Liver (tissue), 8 donors: ENCODE measurements at regions not wholly inside any gene's neighbourhood (a gene's known extent, or its start where the extent isn't known, plus 50 kb on each side); places are given as distances from the start of the nearest gene placed in this dataset.

Source experiments
- DNase-seq: peaks from one replicate; pipeline ENCODE4 v3.0.0-alpha.2; 2017; ENCODE audit warnings: low spot score
- H3K27ac ChIP-seq, 2 donors: one replicate each; pipeline ENCODE4 v1.7.0; 2013; ENCODE audit warnings: inconsistent platforms in 2 of 2, low read length in 2 of 2, control low read depth in 1 of 2, low read depth in 1 of 2, mild to moderate bottlenecking in 1 of 2
- H3K27me3 ChIP-seq, 4 donors: one replicate each; pipeline versions ENCODE4 v1.6.1 to v1.7.0; 2013; ENCODE audit warnings: low read length in 3 of 4, inconsistent platforms in 1 of 4, mild to moderate bottlenecking in 1 of 4, moderate library complexity in 1 of 4; ENCODE audit not compliant: control insufficient read depth in 4 of 4, insufficient read depth in 4 of 4
- H3K36me3 ChIP-seq, 4 donors: one replicate each; pipeline versions ENCODE4 v1.6.1 to v1.7.0; 2013; ENCODE audit warnings: low read length in 3 of 4, mild to moderate bottlenecking in 3 of 4, low read depth in 1 of 4, moderate library complexity in 1 of 4; ENCODE audit not compliant: control insufficient read depth in 4 of 4, insufficient read depth in 3 of 4
- H3K4me1 ChIP-seq, 4 donors: one replicate each; pipeline versions ENCODE4 v1.6.1 to v1.7.0; 2013; ENCODE audit warnings: low read length in 3 of 4, mild to moderate bottlenecking in 3 of 4, moderate library complexity in 1 of 4; ENCODE audit not compliant: control insufficient read depth in 4 of 4, insufficient read depth in 4 of 4
- H3K4me3 ChIP-seq, 3 donors: one replicate each; pipeline versions ENCODE4 v1.6.1 to v1.7.0; 2013; ENCODE audit warnings: low read length in 3 of 3, control low read depth in 1 of 3, low read depth in 1 of 3, mild to moderate bottlenecking in 1 of 3
- H3K9ac ChIP-seq, 2 donors: one replicate each; pipeline ENCODE4 v1.7.0; 2013; ENCODE audit warnings: low read length in 2 of 2, mild to moderate bottlenecking in 2 of 2, moderate library complexity in 2 of 2, control low read depth in 1 of 2, low read depth in 1 of 2
- H3K9me3 ChIP-seq, 4 donors: one replicate each; pipeline versions ENCODE4 v1.6.1 to v1.7.0; 2013; ENCODE audit warnings: low read length in 3 of 4; ENCODE audit not compliant: control insufficient read depth in 4 of 4
- FOXA1 ChIP-seq: IDR thresholded peaks from 2 replicates; pipeline ENCODE4 v1.6.1; 2016; ENCODE audit warnings: antibody characterized with exemption
- FOXA2 ChIP-seq: IDR thresholded peaks from 2 replicates; pipeline ENCODE4 v1.6.1; 2016; ENCODE audit warnings: antibody characterized with exemption
- GABPA ChIP-seq, 2 donors: IDR thresholded peaks in 1 of 2; conservative IDR thresholded peaks in 1 of 2; 2 replicates each; pipeline ENCODE4 v1.6.1; 2016; ENCODE audit warnings: antibody characterized with exemption in 2 of 2, mild to moderate bottlenecking in 1 of 2, moderate library complexity in 1 of 2
- HNF4A ChIP-seq, 2 donors: conservative IDR thresholded peaks; 2 replicates each; pipeline ENCODE4 v1.6.1; 2016; ENCODE audit warnings: antibody characterized with exemption in 2 of 2, mild to moderate bottlenecking in 2 of 2
- HNF4G ChIP-seq: IDR thresholded peaks from 2 replicates; pipeline ENCODE4 v1.6.1; 2016; ENCODE audit warnings: antibody characterized with exemption
- JUND ChIP-seq, 2 donors: IDR thresholded peaks; 2 replicates each; pipeline ENCODE4 v1.6.1; 2016; ENCODE audit warnings: antibody characterized with exemption in 2 of 2
- NR2F2 ChIP-seq: IDR thresholded peaks from 2 replicates; pipeline ENCODE4 v1.6.1; 2016; ENCODE audit warnings: antibody characterized with exemption
- RAD21 ChIP-seq, 2 donors: IDR thresholded peaks; 2 replicates each; pipeline ENCODE4 v1.6.1; 2016; ENCODE audit warnings: antibody characterized with exemption in 2 of 2, mild to moderate bottlenecking in 2 of 2
- RXRA ChIP-seq, 2 donors: IDR thresholded peaks; 2 replicates each; pipeline ENCODE4 v1.6.1; 2017 to 2018; ENCODE audit warnings: antibody characterized with exemption in 2 of 2, mild to moderate bottlenecking in 1 of 2
- SP1 ChIP-seq: IDR thresholded peaks from 2 replicates; pipeline ENCODE4 v1.6.1; 2018; ENCODE audit warnings: antibody characterized with exemption, mild to moderate bottlenecking
- TAF1 ChIP-seq: conservative IDR thresholded peaks from 2 replicates; pipeline ENCODE4 v1.6.1; 2016; ENCODE audit warnings: antibody characterized with exemption, mild to moderate bottlenecking
- YY1 ChIP-seq: IDR thresholded peaks from 2 replicates; pipeline ENCODE4 v1.6.1; 2016; ENCODE audit warnings: antibody characterized with exemption, mild to moderate bottlenecking
- WGBS: extraction: QIAGEN DNeasy Blood & Tissue Kit; methylation state at CpG from one replicate; pipeline ENCODE4 v1.1.7; 2013; 5-methylcytosine and 5-hydroxymethylcytosine counted together
- TF ChIP-seq, protein P1 (sequence below): IDR thresholded peaks from 2 replicates; pipeline ENCODE4 v1.6.1; 2016; ENCODE audit warnings: antibody characterized with exemption
- TF ChIP-seq, protein P2 (sequence below): fragments of 150-350 bp; IDR thresholded peaks from 2 replicates; pipeline ENCODE4 v1.5.1; 2017; ENCODE audit warnings: improper control_type of control experiment, low read depth, low read length; ENCODE audit not compliant: missing input control
- TF ChIP-seq, protein P3 (sequence below): IDR thresholded peaks from 2 replicates; pipeline ENCODE4 v1.6.1; 2016; ENCODE audit warnings: antibody characterized with exemption
- TF ChIP-seq, protein P4 (sequence below): IDR thresholded peaks from 2 replicates; pipeline ENCODE4 v1.6.1; 2016; ENCODE audit warnings: antibody characterized with exemption
- donor health status: healthy.
- donor health status: healthy.
- donor health status: healthy.
- donor health status: healthy.
- donor health status: healthy.

DNA sequence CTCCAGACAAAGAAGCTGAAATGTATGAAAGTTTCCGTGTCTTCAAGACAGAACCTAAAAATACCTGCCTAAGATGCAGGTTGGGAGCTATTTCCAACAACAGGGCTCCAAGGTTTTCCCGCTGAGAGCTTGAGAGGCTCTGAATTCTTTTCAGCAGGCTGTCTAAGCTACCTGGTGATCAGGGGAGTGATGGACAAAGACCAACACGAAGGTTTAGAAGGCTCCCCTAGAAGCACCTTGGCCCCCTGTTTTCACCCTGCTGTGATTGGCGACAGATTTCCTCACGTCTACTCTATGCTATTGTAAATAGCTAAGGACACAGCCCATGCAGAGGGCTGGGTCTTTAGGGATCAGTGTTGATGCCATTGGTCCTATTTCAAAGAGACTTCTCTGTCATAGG is 275.2 kb upstream of the SALL1 start:
- DNase-seq = no peak
- no peak for TF ChIP-seq JUND (IDR thresholded peaks at IDR 0.05)
- no peak for TF ChIP-seq RAD21 (IDR thresholded peaks at IDR 0.05)
- no peak for TF ChIP-seq GABPA (IDR thresholded peaks at IDR 0.05 in 1 of 2, conservative IDR thresholded peaks at IDR 0.05 in 1 of 2)
- no peak for TF ChIP-seq HNF4G
- no peak for TF ChIP-seq TAF1
- TF ChIP-seq NR2F2 = no peak
- TF ChIP-seq, protein P1, sequence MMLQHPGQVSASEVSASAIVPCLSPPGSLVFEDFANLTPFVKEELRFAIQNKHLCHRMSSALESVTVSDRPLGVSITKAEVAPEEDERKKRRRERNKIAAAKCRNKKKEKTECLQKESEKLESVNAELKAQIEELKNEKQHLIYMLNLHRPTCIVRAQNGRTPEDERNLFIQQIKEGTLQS = no peak
- TF ChIP-seq, protein P2, sequence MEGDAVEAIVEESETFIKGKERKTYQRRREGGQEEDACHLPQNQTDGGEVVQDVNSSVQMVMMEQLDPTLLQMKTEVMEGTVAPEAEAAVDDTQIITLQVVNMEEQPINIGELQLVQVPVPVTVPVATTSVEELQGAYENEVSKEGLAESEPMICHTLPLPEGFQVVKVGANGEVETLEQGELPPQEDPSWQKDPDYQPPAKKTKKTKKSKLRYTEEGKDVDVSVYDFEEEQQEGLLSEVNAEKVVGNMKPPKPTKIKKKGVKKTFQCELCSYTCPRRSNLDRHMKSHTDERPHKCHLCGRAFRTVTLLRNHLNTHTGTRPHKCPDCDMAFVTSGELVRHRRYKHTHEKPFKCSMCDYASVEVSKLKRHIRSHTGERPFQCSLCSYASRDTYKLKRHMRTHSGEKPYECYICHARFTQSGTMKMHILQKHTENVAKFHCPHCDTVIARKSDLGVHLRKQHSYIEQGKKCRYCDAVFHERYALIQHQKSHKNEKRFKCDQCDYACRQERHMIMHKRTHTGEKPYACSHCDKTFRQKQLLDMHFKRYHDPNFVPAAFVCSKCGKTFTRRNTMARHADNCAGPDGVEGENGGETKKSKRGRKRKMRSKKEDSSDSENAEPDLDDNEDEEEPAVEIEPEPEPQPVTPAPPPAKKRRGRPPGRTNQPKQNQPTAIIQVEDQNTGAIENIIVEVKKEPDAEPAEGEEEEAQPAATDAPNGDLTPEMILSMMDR = no peak
- TF ChIP-seq SP1 = no peak
- TF ChIP-seq, protein P3, sequence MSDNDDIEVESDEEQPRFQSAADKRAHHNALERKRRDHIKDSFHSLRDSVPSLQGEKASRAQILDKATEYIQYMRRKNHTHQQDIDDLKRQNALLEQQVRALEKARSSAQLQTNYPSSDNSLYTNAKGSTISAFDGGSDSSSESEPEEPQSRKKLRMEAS = no peak
- no peak for TF ChIP-seq YY1
- no peak for TF ChIP-seq HNF4A (conservative IDR thresholded peaks at IDR 0.05)
- TF ChIP-seq FOXA2 = no peak
- no peaks in the 10 kb centered on the region for H3K36me3 ChIP-seq
- 69% methylated on average over 5 of the region's 5 CpGs for WGBS
- H3K9me3 ChIP-seq = no peaks in the 10 kb centered on the region
- H3K27me3 ChIP-seq = no peaks in the 10 kb centered on the region
- no peak overlapping the region for H3K27ac ChIP-seq
- no peak overlapping the region for H3K9ac ChIP-seq
- peaks cover 0 to 7% (median 3%) of the 10 kb centered on the region in 4 donors for H3K4me1 ChIP-seq
- H3K4me3 ChIP-seq = no peak overlapping the region

DNA sequence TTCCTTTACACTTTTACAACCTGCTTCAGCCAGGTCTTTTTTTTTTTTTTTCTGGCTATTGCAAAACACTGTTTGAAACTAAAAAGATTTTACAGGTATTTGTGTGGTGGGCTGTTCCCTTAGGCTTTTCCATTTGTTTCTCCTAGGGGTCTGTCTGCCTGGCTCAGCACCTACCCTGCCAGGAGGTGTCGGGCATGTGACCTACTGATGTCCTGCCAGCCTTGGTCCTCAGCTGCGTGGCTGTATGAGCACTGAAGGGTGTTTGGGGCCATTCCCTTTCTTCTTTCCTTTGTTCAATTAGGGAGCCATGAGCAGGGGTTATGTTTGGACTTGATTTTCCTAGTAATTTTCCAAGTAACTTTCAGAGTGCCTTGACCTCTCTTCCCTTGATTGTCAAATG is 269.2 kb upstream of the SALL1 start:
- Histone ChIP-seq H3K4me3 (no peak overlapping the region), H3K9ac (no peak overlapping the region), H3K4me1 (peaks cover 0 to 11% (median 0%) of the 10 kb centered on the region in 4 donors), H3K36me3 (no peaks in the 10 kb centered on the region), H3K27ac (no peak overlapping the region), H3K27me3 (no peaks in the 10 kb centered on the region), H3K9me3 (no peaks in the 10 kb centered on the region)
- no peak for DNase-seq
- TF ChIP-seq, protein P2 = no peak
- TF ChIP-seq, protein P4, sequence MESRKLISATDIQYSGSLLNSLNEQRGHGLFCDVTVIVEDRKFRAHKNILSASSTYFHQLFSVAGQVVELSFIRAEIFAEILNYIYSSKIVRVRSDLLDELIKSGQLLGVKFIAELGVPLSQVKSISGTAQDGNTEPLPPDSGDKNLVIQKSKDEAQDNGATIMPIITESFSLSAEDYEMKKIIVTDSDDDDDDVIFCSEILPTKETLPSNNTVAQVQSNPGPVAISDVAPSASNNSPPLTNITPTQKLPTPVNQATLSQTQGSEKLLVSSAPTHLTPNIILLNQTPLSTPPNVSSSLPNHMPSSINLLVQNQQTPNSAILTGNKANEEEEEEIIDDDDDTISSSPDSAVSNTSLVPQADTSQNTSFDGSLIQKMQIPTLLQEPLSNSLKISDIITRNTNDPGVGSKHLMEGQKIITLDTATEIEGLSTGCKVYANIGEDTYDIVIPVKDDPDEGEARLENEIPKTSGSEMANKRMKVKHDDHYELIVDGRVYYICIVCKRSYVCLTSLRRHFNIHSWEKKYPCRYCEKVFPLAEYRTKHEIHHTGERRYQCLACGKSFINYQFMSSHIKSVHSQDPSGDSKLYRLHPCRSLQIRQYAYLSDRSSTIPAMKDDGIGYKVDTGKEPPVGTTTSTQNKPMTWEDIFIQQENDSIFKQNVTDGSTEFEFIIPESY = no peak
- TF ChIP-seq NR2F2 = no peak
- no peak for TF ChIP-seq YY1
- TF ChIP-seq, protein P3 = no peak
- TF ChIP-seq RXRA (IDR thresholded peaks at IDR 0.05) = no peak
- no peak for TF ChIP-seq FOXA1
- no peak for TF ChIP-seq JUND (IDR thresholded peaks at IDR 0.05)
- no peak for TF ChIP-seq TAF1
- no peak for TF ChIP-seq FOXA2
- no peak for TF ChIP-seq HNF4A (conservative IDR thresholded peaks at IDR 0.05)
- WGBS = 64% methylated on average over 2 of the region's 2 CpGs
